Suppressor macrophage treated with lipopolysaccharide for 1 hour (primary cell): ENCODE measurements at regions not wholly inside any gene's neighbourhood (a gene's known extent, or its start where the extent isn't known, plus 50 kb on each side); places are given as distances from the start of the nearest gene placed in this dataset.

Source experiments
- DNase-seq, 3 donors: peaks; one replicate each; pipeline ENCODE4 v3.0.0-alpha.2; 2020 to 2022

DNA sequence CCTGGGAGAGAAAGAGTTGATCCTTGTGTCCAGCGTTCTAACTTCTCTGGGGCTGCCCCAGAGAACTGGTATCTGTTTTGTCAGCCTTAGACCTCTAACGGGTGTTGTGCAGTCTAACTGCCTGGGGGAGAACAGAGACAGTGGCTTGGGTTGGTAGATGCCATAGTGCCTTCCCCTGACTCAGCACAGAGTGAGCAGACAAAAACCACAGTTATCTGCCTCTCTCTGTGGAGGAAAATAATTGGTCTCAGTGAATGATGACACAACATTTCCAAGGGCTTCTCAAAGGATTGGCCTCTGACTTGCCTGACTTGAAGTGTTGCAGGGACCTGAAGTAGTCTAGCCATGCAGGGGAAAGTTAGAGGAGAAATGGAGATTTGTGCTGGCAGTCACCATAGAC lies 226.2 kb upstream of the MAN1A1 start:
- no peak for DNase-seq

DNA sequence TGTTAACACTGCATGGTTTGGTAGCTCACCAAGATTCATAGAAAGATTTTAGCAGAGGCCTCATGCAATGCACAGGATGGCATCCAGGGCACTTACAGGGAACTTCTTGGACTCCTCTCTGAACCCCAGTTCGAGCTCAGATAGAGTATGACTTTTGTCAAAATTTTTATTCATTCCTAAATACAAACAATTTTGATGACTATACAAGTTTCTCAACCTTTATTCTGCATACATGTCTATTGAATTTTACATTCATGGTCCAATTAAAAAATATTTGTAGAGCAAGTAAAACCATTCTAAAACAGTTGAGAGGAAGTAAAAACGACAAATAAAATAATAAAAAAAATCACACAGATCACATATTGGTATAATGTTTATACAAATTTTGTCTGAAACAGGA lies 219.0 kb upstream of the MAN1A1 start:
- DNase-seq: no peak

DNA sequence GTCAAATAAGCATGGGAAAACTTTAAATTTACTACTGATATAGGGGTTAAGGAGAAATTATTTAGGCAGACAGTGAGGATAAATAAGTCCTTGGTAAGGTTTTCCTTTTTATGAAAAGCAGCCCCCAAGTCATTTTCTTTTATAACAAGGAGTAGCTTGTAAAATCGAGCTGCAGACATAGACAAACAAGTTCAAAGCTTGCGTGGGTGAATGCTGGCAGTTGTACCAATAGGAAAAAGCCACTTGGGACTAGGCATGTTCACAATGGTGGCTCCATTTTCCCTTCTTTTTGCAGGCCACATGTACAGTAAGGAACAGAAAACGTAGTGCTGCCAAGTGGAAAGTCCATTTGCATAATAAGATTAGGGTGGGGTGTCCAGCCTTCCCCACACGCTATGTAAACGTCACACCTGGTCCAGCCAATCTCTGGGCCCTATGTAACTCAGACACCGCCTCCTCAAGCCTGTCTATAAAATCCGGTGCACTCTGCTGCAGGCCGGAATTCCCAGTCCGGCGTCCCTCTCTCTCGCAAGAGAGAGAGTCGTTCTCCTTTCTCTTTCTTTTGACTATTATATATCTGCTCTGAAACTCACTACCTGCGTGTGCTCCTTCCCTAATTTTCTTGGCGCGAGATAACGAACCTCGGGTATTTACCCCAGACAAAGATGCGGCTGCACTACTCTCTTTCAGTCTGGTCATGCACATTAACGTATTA lies 217.1 kb upstream of the MAN1A1 start:
- no peak for DNase-seq

GRCh38 chr6:119565893-119566292 lies 216.3 kb upstream of the MAN1A1 start:
- no peak for DNase-seq

- no peak for DNase-seq
These were observed 212.6 kb upstream of the MAN1A1 start for GRCh38 chr6:119562168-119562567.

GRCh38 chr6:119559586-119559985 lies 210.0 kb upstream of the MAN1A1 start:
- peak; percentile 22 to 50 (median 36) for DNase-seq

- DNase-seq: no peak
These were observed 207.7 kb upstream of the MAN1A1 start for GRCh38 chr6:119557239-119557638.

- peak; percentile 42 to 48 (median 45) for DNase-seq
These were observed 202.5 kb upstream of the MAN1A1 start for GRCh38 chr6:119552021-119552420.

DNA sequence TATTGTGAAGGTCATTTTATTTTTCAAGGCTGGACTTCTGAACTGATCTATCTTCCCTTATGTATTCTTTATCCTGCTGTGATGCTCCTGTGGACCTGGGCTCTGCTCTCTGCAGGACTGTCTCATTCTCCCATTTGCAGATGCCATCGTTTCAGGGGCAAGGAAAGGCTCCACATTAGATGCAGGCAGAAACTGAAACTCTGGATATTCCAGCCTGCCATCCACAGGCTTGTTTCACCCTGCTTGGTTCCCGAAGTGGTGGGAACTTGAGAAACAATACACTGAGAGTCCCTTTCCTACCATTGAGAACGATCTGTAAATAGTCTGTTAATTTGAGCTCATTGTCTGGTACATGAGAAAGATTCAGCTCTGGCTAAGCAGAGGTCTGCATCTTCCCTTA lies 197.5 kb upstream of the MAN1A1 start:
- DNase-seq: no peak

GRCh38 chr6:119545245-119545644 lies 195.7 kb upstream of the MAN1A1 start:
- DNase-seq: no peak

DNA sequence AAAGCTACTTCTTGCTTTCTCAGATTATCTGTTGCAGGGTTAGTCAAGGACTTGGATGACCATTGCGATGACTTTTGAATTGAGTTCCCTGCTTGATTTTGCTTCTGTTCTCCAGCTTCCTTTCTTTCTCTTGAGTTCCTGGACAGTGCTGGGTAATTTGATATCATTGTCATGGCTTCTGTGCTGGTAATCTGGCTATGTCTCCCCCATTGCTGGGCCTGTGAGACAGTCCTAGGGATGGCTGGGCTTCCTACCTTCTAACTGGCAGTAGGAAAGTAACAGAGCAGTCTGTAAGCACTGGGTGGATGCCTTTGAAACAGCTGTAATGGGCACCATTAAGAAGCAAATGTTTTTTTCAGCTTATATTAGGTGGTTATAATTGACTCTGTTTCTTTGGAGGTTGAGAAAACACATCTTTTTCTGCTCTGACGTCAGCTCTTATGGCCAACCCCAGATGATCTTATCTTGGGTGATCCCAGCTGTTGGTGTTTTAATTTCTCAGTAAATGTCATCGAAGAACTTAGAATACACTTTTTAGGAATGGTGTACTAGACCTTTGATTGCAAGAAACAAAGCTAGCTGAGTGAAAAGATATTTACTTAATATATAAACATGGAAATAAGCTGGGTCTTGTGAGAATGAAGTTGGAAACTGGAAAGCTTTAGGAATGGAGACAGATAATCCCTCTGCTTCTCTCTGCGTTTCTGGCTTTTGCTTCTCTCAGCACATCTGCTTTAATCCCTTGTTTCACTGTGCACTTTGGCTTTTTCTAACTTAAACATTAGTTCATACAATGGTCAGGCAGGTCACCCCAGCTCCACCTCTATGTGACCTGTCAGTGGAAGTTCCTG lies 195.0 kb upstream of the MAN1A1 start:
- DNase-seq: no peak

- DNase-seq: no peak
These were observed 193.8 kb upstream of the MAN1A1 start for GRCh38 chr6:119543332-119543731.

DNA sequence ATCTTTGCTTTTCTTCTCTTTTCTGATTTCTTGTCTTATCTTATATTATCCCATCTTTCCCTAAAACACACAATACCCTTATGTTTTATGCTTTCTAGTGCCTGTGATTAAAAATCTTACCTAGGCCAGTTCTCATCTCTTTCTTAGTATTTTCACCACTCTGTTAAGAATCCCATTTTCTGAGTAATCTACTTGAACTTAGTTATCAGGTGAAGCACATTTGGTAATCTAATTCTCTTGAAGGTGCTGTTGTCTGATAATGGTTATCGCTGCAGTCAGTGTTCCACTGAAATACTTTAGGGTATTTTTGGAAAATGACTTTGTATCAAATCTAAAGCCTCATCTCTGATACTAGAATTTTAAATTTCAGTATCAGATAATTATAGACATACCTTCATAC lies 192.5 kb upstream of the MAN1A1 start:
- no peak for DNase-seq

- DNase-seq: no peak
These were observed 191.8 kb upstream of the MAN1A1 start for GRCh38 chr6:119541132-119541905.

- no peak for DNase-seq
These were observed 190.9 kb upstream of the MAN1A1 start for GRCh38 chr6:119540417-119540816.

GRCh38 chr6:119539066-119539746 lies 189.6 kb upstream of the MAN1A1 start:
- no peak for DNase-seq

DNA sequence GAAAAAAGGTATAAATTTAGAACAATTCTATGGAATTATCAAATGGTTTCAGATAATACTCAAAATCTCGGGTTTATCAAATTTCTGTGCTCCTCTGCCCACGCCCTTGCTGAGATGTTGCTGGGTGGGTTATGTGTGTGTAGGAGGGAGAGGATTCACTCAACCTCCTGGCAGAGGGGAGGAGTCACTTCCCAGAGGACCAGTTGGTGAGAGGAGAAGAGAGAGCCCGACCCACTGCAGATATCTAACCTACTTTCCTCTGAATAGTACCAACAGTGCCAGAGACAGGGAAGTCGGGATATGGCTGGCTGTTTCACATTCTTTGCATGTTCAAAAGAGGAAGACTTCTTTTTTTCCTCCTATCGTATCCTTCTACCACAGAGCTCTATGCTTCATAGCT lies 187.1 kb upstream of the MAN1A1 start:
- no peak for DNase-seq

GRCh38 chr6:119535332-119535731 lies 185.8 kb upstream of the MAN1A1 start:
- no peak for DNase-seq

DNA sequence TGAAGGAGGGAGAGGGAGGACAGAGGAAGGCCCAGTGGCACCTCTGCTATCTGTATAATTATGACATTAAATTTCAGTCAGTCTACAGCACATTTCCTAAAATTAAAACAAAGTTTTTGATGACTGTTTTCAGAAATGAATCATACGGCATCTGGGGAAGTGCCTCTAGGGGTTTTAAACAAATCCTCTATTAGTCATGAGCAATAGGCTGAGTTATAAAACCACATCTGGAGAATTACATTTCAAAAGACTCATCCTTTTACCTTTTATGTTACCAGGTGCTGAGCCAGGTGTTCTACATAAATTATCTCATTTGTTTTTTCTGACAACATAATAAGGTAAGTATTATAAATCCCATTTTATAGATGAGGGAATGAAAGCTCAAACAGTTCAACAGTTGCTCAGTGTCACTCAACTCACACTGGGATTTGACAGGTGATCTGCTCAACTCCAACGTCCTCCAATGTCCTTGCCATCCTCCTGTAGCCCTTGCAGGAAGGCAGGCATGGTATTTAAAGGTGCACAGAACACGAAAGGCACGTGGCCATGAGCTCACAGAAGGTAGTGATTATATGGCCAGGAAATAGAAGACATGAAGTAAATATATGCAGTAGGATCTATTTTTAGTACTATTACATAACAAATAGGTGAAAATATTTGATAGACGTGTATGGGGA lies 184.2 kb upstream of the MAN1A1 start:
- DNase-seq: peak; percentile 64 to 83 (median 73)

DNA sequence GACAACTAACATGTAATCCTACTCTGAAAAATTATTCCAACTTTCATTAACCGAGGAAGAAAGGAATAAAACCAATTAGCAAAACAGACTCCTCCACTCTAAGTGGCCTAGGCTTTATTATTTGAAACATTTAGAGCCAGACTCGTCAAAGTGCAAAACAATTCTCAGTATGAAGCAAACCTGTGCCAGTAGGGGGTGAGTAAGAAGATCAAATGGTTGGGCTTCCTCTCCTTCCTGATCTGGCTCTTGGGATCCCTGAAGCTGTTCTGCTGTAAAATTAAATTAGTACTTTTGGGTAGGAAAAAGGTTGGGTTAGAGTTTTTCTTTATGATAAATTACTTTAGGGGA lies 177.6 kb upstream of the MAN1A1 start:
- DNase-seq: no peak

DNA sequence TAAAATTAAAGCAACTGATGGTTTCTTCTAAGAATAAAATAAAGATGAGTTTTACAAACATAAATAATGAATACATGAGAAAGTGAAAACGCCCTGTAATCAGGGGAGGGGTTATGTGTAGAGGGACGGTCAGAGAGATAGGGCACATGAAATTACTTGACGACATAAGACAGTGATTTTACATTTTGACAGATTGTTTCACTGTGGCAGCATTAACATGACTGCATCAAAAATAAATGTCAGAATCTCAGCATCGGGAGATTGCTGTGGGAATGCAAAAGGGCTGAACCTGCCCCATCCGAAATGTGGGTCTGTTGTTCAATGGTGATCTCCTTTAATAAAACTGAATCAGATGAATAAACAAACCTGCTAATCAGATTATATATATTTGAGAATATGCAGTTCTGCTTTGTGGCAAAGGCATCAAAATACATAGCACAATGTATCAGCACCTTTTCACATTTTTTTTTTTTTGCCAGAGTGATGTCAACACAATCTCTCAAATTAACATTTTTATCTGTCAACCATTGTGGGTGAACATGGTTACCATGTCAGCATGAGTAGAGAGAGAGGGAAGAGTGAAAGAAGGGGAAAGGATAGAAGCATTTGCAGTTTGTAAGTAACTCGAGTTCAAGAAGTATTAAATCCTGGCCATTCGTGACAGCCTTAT lies 177.1 kb upstream of the MAN1A1 start:
- no peak for DNase-seq

- no peak for DNase-seq
These were observed 174.8 kb upstream of the MAN1A1 start for GRCh38 chr6:119524410-119524809.
